OCI-LY3 (cell line): ENCODE measurements at regions not wholly inside any gene's neighbourhood (a gene's known extent, or its start where the extent isn't known, plus 50 kb on each side); places are given as distances from the start of the nearest gene placed in this dataset.

Experiments used
- H2AFZ ChIP-seq: fragments of 200-600, 300-600 bp; shearing (Covaris generic); 2 replicates; pipeline ENCODE4 v1.6.0; 2014; ENCODE audit warnings: antibody characterized with exemption, low read depth, low read length
- H3K27ac ChIP-seq: fragments of 200-600, 300-600 bp; sonication (generic); 2 replicates; pipeline ENCODE4 v1.5.1; 2014; ENCODE audit warnings: mild to moderate bottlenecking, low read length, moderate library complexity, mixed read lengths
- H3K27me3 ChIP-seq: fragments of 200-600, 300-600 bp; sonication (generic); 2 replicates; pipeline ENCODE4 v1.6.1; 2014; ENCODE audit warnings: low read depth, low read length, mixed read lengths
- H3K36me3 ChIP-seq: fragments of 200-600, 300-600 bp; sonication (generic); replicated peaks from 2 replicates; pipeline ENCODE3; 2014; ENCODE audit warnings: low read depth, low read length, mixed read lengths
- H3K4me1 ChIP-seq: fragments of 300-600, 200-600 bp; sonication (generic); 2 replicates; pipeline ENCODE4 v1.6.1; 2014; ENCODE audit warnings: low read length, mixed read lengths
- H3K4me2 ChIP-seq: fragments of 200-600, 300-600 bp; sonication (generic); 2 replicates; pipeline ENCODE4 v1.6.1; 2014; ENCODE audit warnings: low read length, mixed read lengths
- H3K4me3 ChIP-seq: fragments of 300-600, 200-600 bp; sonication (generic); 2 replicates; pipeline ENCODE4 v1.5.1; 2014; ENCODE audit warnings: antibody characterized with exemption, mild to moderate bottlenecking, low read length, moderate library complexity
- H3K79me2 ChIP-seq: fragments of 300-600, 200-600 bp; shearing (Covaris generic); 2 replicates; pipeline ENCODE4 v1.6.1; 2014; ENCODE audit warnings: mild to moderate bottlenecking, low read length, mixed read lengths
- H3K9ac ChIP-seq: fragments of 300-600, 200-600 bp; shearing (Covaris generic); 2 replicates; pipeline ENCODE4 v1.6.0; 2014; ENCODE audit warnings: mild to moderate bottlenecking, low read length, moderate library complexity
- H3K9me3 ChIP-seq: fragments of 200-600, 300-600 bp; shearing (Covaris generic); 2 replicates; pipeline ENCODE4 v1.6.1; 2014; ENCODE audit warnings: low read length, mixed read lengths; ENCODE audit not compliant: insufficient read depth
- H4K20me1 ChIP-seq: fragments of 200-600, 300-600 bp; sonication (generic); 2 replicates; pipeline ENCODE4 v1.6.1; 2016; ENCODE audit warnings: low read length, mixed read lengths; ENCODE audit not compliant: insufficient read depth
- CTCF ChIP-seq: fragments of 200-600, 300-600 bp; sonication (generic); IDR thresholded peaks from 2 replicates; pipeline ENCODE4 v1.5.1; 2014; ENCODE audit warnings: antibody characterized with exemption, low read length, low read depth
- EZH2phosphoT487 ChIP-seq: fragments of 200-600 bp; shearing (Covaris generic); IDR thresholded peaks from 2 replicates; pipeline ENCODE4 v1.6.1; 2018; ENCODE audit warnings: antibody characterized with exemption, mixed run types, low read depth

GRCh38 chr6:6801005-6801335 is 212.4 kb downstream of the LY86 start:
- Histone ChIP-seq H3K4me3 (peak overlapping the region; percentile 62), H3K4me2 (peak overlapping the region; percentile 90), H3K9me3 (no peaks in the 10 kb centered on the region; the same call in 1 of the 2 replicates), H3K27me3 (peaks cover 30% of the 10 kb centered on the region), H3K79me2 (no peaks in the 10 kb centered on the region), H3K9ac (peak overlapping the region; percentile 50; the same call in 1 of the 2 replicates), H2AFZ (no peak overlapping the region), H3K27ac (peak overlapping the region; percentile 95), H4K20me1 (no peaks in the 10 kb centered on the region), H3K36me3 (peaks cover 5% of the 10 kb centered on the region), H3K4me1 (peaks cover 95% of the 10 kb centered on the region)
- no peak for TF ChIP-seq EZH2phosphoT487
- peak; percentile 16; the same call in 1 of the 2 replicates for TF ChIP-seq CTCF

- no peak overlapping the region for H3K4me2 ChIP-seq
- H2AFZ ChIP-seq: no peak overlapping the region
- H3K27me3 ChIP-seq: peaks cover 33% of the 10 kb centered on the region
- H3K4me1 ChIP-seq: peaks cover 96% of the 10 kb centered on the region
- no peaks in the 10 kb centered on the region for H4K20me1 ChIP-seq
- H3K4me3 ChIP-seq: no peak overlapping the region
- H3K27ac ChIP-seq: no peak overlapping the region
- no peaks in the 10 kb centered on the region for H3K79me2 ChIP-seq
- peaks cover 5% of the 10 kb centered on the region for H3K36me3 ChIP-seq
- no peak for TF ChIP-seq EZH2phosphoT487
- no peak for TF ChIP-seq CTCF
- no peak overlapping the region for H3K9ac ChIP-seq
- H3K9me3 ChIP-seq: no peaks in the 10 kb centered on the region; the same call in 1 of the 2 replicates
Measured at GRCh38 chr6:6801635-6802218, 213.2 kb downstream of the LY86 start.

GRCh38 chr6:6803180-6803977 is 214.9 kb downstream of the LY86 start:
- TF ChIP-seq CTCF (no peak), EZH2phosphoT487 (no peak)
- Histone ChIP-seq H3K4me3 (peak overlapping the region; percentile 53; the same call in 1 of the 2 replicates), H3K9ac (peak overlapping the region; percentile 4; the same call in 1 of the 2 replicates), H3K79me2 (no peaks in the 10 kb centered on the region), H3K4me2 (peak overlapping the region; percentile 73), H3K9me3 (no peaks in the 10 kb centered on the region; the same call in 1 of the 2 replicates), H3K27me3 (peaks cover 45% of the 10 kb centered on the region), H2AFZ (no peak overlapping the region), H3K4me1 (peaks cover 80% of the 10 kb centered on the region), H3K27ac (peak overlapping the region; percentile 68), H4K20me1 (no peaks in the 10 kb centered on the region), H3K36me3 (peaks cover 5% of the 10 kb centered on the region)
